ENCODE measurements at regions not wholly inside any gene's neighbourhood (a gene's known extent, or its start where the extent isn't known, plus 50 kb on each side); places are given as distances from the start of the nearest gene placed in this dataset.

DNA sequence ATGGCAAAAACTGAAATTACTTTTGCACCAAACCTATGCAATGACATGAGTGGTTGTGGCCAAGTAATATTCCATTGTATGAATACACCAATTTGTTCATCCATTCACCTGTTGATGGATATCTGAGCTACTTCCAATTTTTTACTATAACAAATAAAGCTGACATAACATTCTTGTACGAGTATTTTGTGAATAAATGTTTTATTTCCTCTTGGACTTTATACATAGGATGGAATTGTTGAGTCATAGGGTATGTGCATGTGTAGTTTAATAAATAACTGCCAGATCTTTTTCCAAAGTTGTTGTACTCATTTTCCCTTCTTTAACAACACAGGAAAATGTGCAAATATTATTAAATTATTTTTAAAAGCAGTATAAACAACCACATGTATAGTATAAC lies 146.1 kb upstream of the ZNF462 start:
- TF ChIP-seq, protein P1, sequence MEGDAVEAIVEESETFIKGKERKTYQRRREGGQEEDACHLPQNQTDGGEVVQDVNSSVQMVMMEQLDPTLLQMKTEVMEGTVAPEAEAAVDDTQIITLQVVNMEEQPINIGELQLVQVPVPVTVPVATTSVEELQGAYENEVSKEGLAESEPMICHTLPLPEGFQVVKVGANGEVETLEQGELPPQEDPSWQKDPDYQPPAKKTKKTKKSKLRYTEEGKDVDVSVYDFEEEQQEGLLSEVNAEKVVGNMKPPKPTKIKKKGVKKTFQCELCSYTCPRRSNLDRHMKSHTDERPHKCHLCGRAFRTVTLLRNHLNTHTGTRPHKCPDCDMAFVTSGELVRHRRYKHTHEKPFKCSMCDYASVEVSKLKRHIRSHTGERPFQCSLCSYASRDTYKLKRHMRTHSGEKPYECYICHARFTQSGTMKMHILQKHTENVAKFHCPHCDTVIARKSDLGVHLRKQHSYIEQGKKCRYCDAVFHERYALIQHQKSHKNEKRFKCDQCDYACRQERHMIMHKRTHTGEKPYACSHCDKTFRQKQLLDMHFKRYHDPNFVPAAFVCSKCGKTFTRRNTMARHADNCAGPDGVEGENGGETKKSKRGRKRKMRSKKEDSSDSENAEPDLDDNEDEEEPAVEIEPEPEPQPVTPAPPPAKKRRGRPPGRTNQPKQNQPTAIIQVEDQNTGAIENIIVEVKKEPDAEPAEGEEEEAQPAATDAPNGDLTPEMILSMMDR (IDR thresholded peaks at IDR 0.05), result no peak
- TF ChIP-seq ZFX (IDR thresholded peaks at IDR 0.05; ENCODE audit: borderline replicate concordance), result no peak
- H3K27ac ChIP-seq, result no peak overlapping the region

DNA sequence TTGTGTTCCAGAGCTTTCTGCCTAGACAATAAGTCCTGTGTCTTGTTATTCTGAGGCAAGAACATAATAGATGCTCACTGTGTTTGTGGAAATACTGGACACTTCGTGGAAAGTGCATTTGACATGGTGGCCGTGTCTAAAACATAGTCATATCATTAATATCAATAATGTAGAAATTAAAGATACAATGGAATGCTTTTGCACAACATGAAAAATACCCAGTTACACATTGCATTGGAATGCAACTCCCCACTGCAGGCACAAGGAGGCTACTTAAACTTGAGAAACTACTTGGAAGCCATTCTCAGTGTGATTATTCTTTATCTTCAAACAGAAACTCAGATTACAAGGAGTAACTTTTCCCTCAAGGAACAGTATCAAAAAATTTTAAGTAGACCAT lies 145.3 kb upstream of the ZNF462 start:
- H3K27ac ChIP-seq, result no peak overlapping the region
- TF ChIP-seq, protein P1 (IDR thresholded peaks at IDR 0.05), result no peak
- TF ChIP-seq ZFX (IDR thresholded peaks at IDR 0.05; ENCODE audit: borderline replicate concordance), result no peak

DNA sequence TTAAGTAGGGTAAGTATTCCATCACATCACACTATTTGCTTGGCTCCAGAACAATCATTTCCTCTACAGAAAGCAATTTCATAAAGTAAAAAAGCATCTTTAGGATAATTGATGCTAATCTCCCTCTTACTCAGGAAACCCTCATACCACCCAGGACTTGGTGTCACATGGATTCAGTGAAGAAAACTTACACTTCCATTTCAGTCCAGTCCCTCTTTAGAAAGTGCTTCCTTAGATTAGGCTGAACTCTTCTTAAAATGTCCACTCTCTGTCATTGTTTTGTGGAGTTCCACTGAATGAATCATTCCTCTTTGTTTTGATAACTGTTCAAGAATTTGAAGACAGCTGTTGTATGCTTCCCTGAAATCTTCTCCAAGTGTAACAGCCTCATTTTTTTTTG lies 144.0 kb upstream of the ZNF462 start:
- no peak overlapping the region for H3K27ac ChIP-seq
- TF ChIP-seq ZFX (IDR thresholded peaks at IDR 0.05; ENCODE audit: borderline replicate concordance), result no peak
- TF ChIP-seq, protein P1 (IDR thresholded peaks at IDR 0.05), result no peak

DNA sequence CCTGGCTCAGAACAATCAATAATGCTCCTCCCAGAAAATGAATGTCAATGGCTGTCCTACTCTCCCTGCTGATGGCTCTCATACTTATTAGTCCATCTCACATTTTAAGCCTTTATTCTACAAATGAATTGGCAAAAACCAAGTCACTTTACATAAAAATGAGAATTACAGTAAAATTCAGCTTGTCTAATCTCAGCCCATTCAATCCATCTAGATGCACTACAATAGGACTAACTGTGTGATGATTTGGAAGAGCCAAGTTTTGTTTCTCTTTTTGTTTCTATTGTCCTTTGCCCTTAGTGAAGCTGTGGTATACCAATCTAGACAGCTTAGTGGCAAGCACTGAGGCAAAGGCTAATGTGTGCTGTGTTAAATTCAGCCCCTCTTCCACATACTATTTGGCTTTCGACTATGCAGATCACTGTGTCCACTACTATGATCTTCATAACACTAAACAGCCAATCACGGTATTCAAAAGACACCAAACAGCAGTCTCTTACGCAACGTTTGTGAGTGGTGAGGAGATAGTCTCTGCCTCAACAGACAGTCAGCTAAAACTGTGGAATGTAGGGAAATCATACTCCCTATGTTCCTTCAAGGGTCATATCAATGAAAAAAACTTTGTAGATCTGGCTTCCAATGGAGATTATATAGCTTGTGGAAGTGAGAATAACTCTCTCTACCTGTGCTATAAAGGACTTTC lies 140.8 kb upstream of the ZNF462 start:
- TF ChIP-seq ZFX (IDR thresholded peaks at IDR 0.05; ENCODE audit: borderline replicate concordance), result no peak
- TF ChIP-seq, protein P1 (IDR thresholded peaks at IDR 0.05), result no peak
- H3K27ac ChIP-seq, result no peak overlapping the region

DNA sequence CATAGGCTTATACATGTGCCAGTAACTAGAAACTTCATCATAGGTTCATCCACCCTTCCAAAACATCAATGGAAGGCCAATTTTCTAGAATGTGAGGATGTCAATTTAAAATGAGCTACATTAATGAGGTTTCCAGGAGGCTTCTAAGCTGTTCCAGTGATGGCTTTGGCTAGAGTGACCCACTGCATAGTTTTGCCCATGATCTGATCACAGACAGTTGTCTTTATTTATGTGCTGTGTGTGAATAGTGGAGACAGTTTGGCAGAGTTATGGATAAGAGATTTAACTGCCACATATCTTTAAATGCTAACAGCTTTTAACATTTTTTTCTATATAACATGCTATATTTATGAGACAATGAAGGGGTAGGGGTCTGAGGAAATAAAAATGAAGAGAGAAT lies 139.0 kb upstream of the ZNF462 start:
- TF ChIP-seq, protein P1 (IDR thresholded peaks at IDR 0.05), result no peak
- no peak for TF ChIP-seq ZFX (IDR thresholded peaks at IDR 0.05; ENCODE audit: borderline replicate concordance)
- H3K27ac ChIP-seq, result no peak overlapping the region

DNA sequence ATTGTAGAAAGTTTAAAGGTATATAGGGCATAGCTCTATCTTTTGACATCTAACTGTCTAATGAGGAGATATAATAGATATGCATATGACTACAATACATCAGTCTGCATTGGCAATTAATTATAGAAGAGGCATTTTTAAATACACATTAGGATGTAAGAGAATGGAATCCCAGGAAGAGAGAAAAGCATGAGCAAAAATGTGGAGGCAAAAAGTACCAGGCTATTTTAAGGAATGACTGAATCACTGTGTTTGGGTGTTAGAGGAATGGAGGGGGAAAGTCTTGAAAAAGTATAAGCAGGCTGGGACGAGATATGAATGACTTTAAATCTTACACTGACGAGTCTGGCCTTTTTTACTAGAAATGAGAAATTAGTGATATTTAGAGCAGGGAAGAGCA lies 138.4 kb upstream of the ZNF462 start:
- no peak for TF ChIP-seq ZFX (IDR thresholded peaks at IDR 0.05; ENCODE audit: borderline replicate concordance)
- TF ChIP-seq, protein P1 (IDR thresholded peaks at IDR 0.05), result no peak
- no peak overlapping the region for H3K27ac ChIP-seq

DNA sequence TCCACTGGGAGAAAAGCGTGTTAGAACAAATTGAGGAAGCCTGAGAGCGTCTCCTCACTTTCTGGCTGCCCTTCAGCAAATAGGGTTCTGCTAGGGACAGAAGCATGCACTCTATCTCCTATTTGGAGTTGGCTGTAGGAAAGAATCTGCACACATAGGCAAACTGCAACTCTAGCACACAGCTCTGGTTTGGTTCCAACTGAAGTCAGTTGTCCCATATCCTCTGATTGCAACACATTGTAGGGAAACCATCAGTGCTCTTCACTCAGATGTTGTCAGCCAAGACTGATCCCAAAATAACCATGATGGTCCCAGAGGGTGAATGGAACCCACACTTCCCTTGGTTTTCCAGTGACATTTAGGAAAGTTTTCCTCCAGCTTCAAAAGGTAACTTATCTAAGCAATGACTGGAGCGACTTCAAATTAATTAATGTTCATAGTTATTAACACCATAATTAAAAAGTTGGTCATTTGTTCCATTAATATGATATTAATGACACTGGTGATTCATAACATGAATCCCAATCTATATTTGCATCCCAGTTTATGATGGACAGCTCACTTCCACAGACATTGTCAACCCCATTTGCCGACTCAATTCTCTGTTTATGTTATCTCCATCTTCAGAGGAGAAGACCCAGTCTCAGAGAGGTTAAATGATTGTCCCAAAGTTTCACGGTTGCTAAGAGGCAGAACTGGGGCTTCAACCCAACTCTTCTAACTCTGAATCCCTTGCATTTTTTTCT lies 136.7 kb upstream of the ZNF462 start:
- no peak overlapping the region for H3K27ac ChIP-seq
- no peak for TF ChIP-seq ZFX (IDR thresholded peaks at IDR 0.05; ENCODE audit: borderline replicate concordance)
- TF ChIP-seq, protein P1 (IDR thresholded peaks at IDR 0.05), result no peak

Data from 22Rv1 (cell line).